Heart left ventricle (tissue), 13 donors: ENCODE measurements at regions not wholly inside any gene's neighbourhood (a gene's known extent, or its start where the extent isn't known, plus 50 kb on each side); places are given as distances from the start of the nearest gene placed in this dataset.

Experiments used
- POLR2A ChIP-seq, 2 donors: fragments of 450-650 bp; IDR thresholded peaks; one replicate each; pipeline ENCODE4 v1.6.1; 2017; ENCODE audit warnings: antibody characterized with exemption in 2 of 2, mild to moderate bottlenecking in 2 of 2, moderate library complexity in 2 of 2
- TF ChIP-seq, protein P1 (sequence below), 12 donors: fragments of 200-600 bp; sonication (generic) in 4 of 12; IDR thresholded peaks; one replicate each; pipeline versions ENCODE4 v1.5.0 to v1.8.0; 2018 to 2022; ENCODE audit warnings: antibody characterized with exemption in 12 of 12, mild to moderate bottlenecking in 5 of 12
- donor health status: ischemic (EF 13 %, LVEDD 7.1; RV severe dilation, severe dysfunction).
- donor health status: DM: no; HTN: yes; CAD: no.
- donor health status: DM: no; HTN: no; CAD: no.
- donor health status: ischemic (EF 25% LVEDD 6.9; RV normal size, moderate dysfunction).
- donor health status: ischemic (EF 25% LVEDD 5.7; RV mildly dilated, moderate dysfunction).
- donor health status: ischemic (EF 35%, LVEDD 5.7; RV mildly dilated, moderate dysfunction).
- donor health status: nonischemic (EF 11% LVEDD 7.7; RV severe dilation, severe dysfunction).
- donor health status: DM: yes; HTN: yes; CAD: no.
- donor health status: PGD.
- donor health status: ischemic (EF 29% LVEDD 5.4; RV normal size, mild dysfunction).
- donor health status: nonischemic (EF 23%, LVEDD 6.1; RV moderate dilation, normal function).

DNA sequence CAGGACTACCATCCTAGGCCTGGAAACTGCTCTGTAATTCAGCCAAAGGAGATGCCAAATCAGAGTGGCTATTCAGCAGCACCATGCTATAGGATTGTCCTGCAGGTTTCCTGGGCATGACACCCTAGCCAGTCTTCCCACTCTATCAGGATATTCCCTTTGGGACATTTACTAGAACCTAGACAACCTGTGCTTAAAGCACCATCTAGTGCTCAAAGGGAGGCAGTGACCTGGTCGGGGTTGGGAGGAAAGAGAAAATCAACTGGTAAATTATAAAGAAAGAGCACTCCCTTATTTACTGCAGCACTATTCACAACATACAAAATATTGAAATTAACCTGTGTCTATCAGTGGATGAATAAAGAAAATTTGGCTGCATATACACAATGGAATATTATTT is 67.2 kb upstream of the SMLR1 start:
- TF ChIP-seq, protein P1, sequence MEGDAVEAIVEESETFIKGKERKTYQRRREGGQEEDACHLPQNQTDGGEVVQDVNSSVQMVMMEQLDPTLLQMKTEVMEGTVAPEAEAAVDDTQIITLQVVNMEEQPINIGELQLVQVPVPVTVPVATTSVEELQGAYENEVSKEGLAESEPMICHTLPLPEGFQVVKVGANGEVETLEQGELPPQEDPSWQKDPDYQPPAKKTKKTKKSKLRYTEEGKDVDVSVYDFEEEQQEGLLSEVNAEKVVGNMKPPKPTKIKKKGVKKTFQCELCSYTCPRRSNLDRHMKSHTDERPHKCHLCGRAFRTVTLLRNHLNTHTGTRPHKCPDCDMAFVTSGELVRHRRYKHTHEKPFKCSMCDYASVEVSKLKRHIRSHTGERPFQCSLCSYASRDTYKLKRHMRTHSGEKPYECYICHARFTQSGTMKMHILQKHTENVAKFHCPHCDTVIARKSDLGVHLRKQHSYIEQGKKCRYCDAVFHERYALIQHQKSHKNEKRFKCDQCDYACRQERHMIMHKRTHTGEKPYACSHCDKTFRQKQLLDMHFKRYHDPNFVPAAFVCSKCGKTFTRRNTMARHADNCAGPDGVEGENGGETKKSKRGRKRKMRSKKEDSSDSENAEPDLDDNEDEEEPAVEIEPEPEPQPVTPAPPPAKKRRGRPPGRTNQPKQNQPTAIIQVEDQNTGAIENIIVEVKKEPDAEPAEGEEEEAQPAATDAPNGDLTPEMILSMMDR (IDR thresholded peaks at IDR 0.05), result peak in 1 of 12 donors; percentile 9
- TF ChIP-seq POLR2A (IDR thresholded peaks at IDR 0.05), result no peak
